Subcutaneous abdominal adipose tissue (tissue), 5 donors: ENCODE measurements at regions not wholly inside any gene's neighbourhood (a gene's known extent, or its start where the extent isn't known, plus 50 kb on each side); places are given as distances from the start of the nearest gene placed in this dataset.
"Not testable (repeated sequence)": the region's sequence is repeated elsewhere in the genome, so short reads cannot be mapped to it uniquely, and the experiment has no call there.

Experiments used
- H3K27ac ChIP-seq: one replicate; pipeline ENCODE4 v1.7.0; 2013; ENCODE audit warnings: low read depth, mild to moderate bottlenecking, inconsistent platforms, low read length, moderate library complexity
- H3K27me3 ChIP-seq, 5 donors: one replicate each; pipeline ENCODE4 v1.7.0; 2013; ENCODE audit warnings: low read length in 5 of 5, inconsistent platforms in 1 of 5; ENCODE audit not compliant: control insufficient read depth in 5 of 5, insufficient read depth in 4 of 5
- H3K36me3 ChIP-seq, 5 donors: one replicate each; pipeline ENCODE4 v1.7.0; 2013; ENCODE audit warnings: low read length in 5 of 5; ENCODE audit not compliant: control insufficient read depth in 5 of 5, insufficient read depth in 5 of 5
- H3K4me1 ChIP-seq, 5 donors: one replicate each; pipeline ENCODE4 v1.7.0; 2013; ENCODE audit warnings: low read length in 5 of 5, mild to moderate bottlenecking in 3 of 5, moderate library complexity in 1 of 5; ENCODE audit not compliant: control insufficient read depth in 5 of 5, insufficient read depth in 5 of 5
- H3K4me3 ChIP-seq, 5 donors: one replicate each; pipeline ENCODE4 v1.7.0; 2013; ENCODE audit warnings: low read length in 5 of 5, low read depth in 1 of 5
- H3K9ac ChIP-seq, 5 donors: one replicate each; pipeline ENCODE4 v1.7.0; 2013; ENCODE audit warnings: low read length in 5 of 5, mild to moderate bottlenecking in 4 of 5, moderate library complexity in 3 of 5
- H3K9me3 ChIP-seq, 5 donors: one replicate each; pipeline ENCODE4 v1.7.0; 2013; ENCODE audit warnings: low read length in 5 of 5; ENCODE audit not compliant: control insufficient read depth in 5 of 5
- donor health status: healthy.
- donor health status: healthy.
- donor health status: healthy.
- donor health status: healthy.
- donor health status: healthy.

- no peak overlapping the region for H3K4me3 ChIP-seq
- no peaks in the 10 kb centered on the region for H3K9me3 ChIP-seq
- no peak overlapping the region for H3K27ac ChIP-seq
- no peaks in the 10 kb centered on the region for H3K36me3 ChIP-seq
- H3K27me3 ChIP-seq: no peaks in the 10 kb centered on the region
- no peaks in the 10 kb centered on the region for H3K4me1 ChIP-seq
- H3K9ac ChIP-seq: no peak overlapping the region
Observed at GRCh38 chr1:238466459-238466858, 575.7 kb upstream of the ZP4 start.

- Histone ChIP-seq H3K9me3 (no peaks in the 10 kb centered on the region), H3K27me3 (no peaks in the 10 kb centered on the region), H3K36me3 (no peaks in the 10 kb centered on the region), H3K4me1 (no peaks in the 10 kb centered on the region), H3K27ac (no peak overlapping the region), H3K9ac (no peak overlapping the region), H3K4me3 (no peak overlapping the region)
Observed at GRCh38 chr1:238465449-238465848, 574.7 kb upstream of the ZP4 start.

DNA sequence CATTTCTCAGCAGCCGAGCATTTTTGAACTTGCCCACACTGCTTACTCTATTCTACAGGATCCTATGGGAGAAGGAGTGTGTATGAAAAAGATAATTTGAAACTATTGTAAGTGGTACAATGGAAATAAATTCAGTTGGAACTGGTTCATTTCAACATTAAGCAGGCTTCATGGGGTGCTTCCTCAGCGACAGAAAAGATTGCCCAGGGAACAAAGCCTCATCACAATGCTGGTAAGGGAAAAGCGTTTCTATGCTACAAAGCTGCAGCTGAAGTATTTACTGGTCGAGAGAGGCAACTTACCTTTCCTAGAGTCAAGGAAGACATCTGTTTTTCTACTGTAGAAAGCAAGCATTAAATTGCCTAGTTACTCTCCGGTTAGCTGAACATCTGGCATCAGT is 568.2 kb upstream of the ZP4 start:
- Histone ChIP-seq H3K27me3 (no peaks in the 10 kb centered on the region), H3K4me1 (no peaks in the 10 kb centered on the region), H3K9me3 (no peaks in the 10 kb centered on the region), H3K9ac (no peak overlapping the region), H3K27ac (no peak overlapping the region), H3K4me3 (no peak overlapping the region), H3K36me3 (no peaks in the 10 kb centered on the region)

GRCh38 chr1:238457610-238458009 is 566.9 kb upstream of the ZP4 start:
- no peaks in the 10 kb centered on the region for H3K4me1 ChIP-seq
- H3K27me3 ChIP-seq: no peaks in the 10 kb centered on the region
- no peak overlapping the region for H3K4me3 ChIP-seq
- H3K27ac ChIP-seq: no peak overlapping the region
- no peaks in the 10 kb centered on the region for H3K36me3 ChIP-seq
- H3K9ac ChIP-seq: no peak overlapping the region
- H3K9me3 ChIP-seq: no peaks in the 10 kb centered on the region

DNA sequence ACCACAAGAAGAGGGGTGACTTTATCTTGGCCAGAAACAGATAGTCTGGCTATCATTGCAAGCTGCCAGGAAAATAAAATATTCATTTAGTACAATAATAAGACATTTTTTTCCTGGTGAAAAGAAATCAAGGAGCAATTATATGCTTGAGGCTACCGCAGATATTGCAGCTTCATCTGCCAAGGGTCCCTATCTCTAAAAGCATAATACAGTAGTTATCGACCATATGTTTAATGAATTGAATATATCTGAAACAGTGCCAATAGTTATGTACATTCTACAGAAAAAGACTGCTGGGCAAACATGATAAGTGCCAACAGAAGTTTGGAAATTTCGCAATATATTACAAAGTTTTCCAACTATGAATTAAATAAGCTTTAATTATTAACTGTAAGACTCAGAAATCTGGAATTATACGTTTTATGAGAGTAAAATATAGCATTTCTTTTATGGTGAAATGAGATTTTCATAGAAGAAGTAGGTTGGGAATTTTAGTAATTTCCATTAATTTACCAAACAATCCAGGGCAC is 561.1 kb upstream of the ZP4 start:
- no peaks in the 10 kb centered on the region for H3K9me3 ChIP-seq
- H3K27me3 ChIP-seq: no peaks in the 10 kb centered on the region
- no peaks in the 10 kb centered on the region for H3K4me1 ChIP-seq
- no peak overlapping the region for H3K27ac ChIP-seq
- no peaks in the 10 kb centered on the region for H3K36me3 ChIP-seq
- H3K9ac ChIP-seq: no peak overlapping the region
- no peak overlapping the region for H3K4me3 ChIP-seq

DNA sequence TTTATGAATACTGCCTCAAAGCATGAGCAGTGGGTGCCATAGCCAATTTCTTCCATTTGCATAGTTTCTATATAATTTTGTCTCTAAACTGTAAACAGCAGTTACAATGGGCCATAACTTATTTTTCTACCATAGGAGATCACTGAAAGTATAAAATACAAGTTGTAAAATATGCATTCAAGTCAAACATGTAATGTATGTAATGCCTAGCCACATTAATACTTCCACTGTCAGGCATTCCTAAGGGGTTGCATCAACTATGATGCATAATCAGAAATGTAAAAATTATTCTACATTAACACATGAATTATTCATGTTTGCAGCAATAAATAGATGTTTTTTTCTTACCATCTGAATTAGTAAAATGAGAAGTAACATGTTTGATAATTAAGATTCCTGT is 560.3 kb upstream of the ZP4 start:
- H3K9ac ChIP-seq: no peak overlapping the region
- H3K27me3 ChIP-seq: no peaks in the 10 kb centered on the region
- H3K36me3 ChIP-seq: no peaks in the 10 kb centered on the region
- no peaks in the 10 kb centered on the region for H3K9me3 ChIP-seq
- H3K4me1 ChIP-seq: no peaks in the 10 kb centered on the region
- no peak overlapping the region for H3K27ac ChIP-seq
- H3K4me3 ChIP-seq: no peak overlapping the region

GRCh38 chr1:238443687-238444086 is 553.0 kb upstream of the ZP4 start:
- no peaks in the 10 kb centered on the region for H3K4me1 ChIP-seq
- H3K9me3 ChIP-seq: peaks cover 0 to 4% (median 2%) of the 10 kb centered on the region in 5 donors
- no peaks in the 10 kb centered on the region for H3K27me3 ChIP-seq
- H3K27ac ChIP-seq: no peak overlapping the region
- H3K9ac ChIP-seq: no peak overlapping the region
- no peaks in the 10 kb centered on the region for H3K36me3 ChIP-seq
- H3K4me3 ChIP-seq: no peak overlapping the region

GRCh38 chr1:238439511-238439910 is 548.8 kb upstream of the ZP4 start:
- no peak overlapping the region for H3K27ac ChIP-seq
- no peaks in the 10 kb centered on the region for H3K4me1 ChIP-seq
- H3K9me3 ChIP-seq: peaks cover 0 to 4% (median 0%) of the 10 kb centered on the region in 5 donors
- no peaks in the 10 kb centered on the region for H3K27me3 ChIP-seq
- H3K4me3 ChIP-seq: no peak overlapping the region
- no peaks in the 10 kb centered on the region for H3K36me3 ChIP-seq
- no peak overlapping the region for H3K9ac ChIP-seq

DNA sequence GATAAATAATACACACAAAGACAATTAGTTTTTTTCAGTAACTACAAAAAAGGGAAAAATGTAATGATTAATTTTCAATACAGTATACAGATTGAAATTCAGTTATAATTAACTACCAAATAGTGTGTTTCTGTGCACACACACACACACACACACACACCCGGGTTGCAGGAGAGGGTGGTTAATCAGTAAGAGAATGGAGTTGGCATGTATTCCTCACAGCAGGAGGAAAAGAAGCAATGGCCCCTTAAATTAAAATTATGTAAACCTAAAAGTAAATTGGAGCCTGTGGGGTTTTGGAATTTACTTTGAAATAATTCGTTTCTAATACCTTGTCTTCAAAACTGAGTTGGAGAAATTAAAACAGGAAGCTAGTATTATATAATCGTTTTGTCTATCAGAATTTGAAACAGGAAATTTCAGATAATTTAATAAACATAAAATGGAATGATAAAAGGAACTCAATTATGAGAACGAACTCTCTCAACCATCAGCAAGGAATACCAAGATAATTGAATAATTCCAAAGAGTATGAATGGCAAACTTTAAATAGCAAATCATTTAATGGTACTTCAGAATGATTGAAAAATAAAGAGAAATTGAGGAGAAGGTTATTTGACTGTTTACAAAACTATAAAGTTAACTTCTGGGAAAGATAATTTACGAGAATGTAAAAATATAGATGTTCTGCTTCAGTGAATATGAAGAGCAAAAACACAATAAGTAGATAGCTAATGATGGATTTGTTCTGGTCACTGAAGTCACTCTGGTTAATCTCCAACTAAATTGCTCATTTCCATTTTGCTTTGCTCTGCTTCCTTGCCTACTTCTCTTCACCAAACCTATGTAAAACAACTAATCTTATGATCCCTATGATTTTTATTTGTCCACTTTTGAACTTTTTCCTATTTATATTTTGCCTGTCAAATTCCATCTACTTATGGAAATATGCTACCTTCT is 547.9 kb upstream of the ZP4 start:
- no peaks in the 10 kb centered on the region for H3K4me1 ChIP-seq
- H3K36me3 ChIP-seq: no peaks in the 10 kb centered on the region
- H3K9me3 ChIP-seq: peaks cover 0 to 4% (median 0%) of the 10 kb centered on the region in 5 donors
- H3K4me3 ChIP-seq: no peak overlapping the region
- H3K9ac ChIP-seq: no peak overlapping the region
- H3K27me3 ChIP-seq: no peaks in the 10 kb centered on the region
- H3K27ac ChIP-seq: no peak overlapping the region

DNA sequence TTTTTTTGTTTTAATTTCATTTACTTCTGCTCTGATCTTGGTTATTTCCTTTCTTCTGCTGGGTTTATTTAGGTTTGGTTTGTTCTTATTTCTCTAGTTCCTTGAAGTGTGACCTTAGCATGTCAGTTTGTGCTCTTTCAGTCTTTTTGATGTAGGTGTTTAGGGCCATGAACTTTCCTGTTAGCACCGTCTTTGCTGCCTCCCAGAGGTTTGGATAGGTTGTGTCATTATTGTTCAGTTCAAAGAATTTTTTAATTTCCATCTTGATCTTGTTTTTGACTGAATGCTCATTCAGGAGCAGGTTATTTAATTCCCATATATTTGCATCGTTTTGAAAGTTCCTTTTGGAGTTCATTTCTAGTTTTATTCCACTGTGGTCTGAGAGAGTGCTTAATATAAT is 539.0 kb upstream of the ZP4 start:
- H3K9ac ChIP-seq, H3K27ac ChIP-seq, H3K4me3 ChIP-seq, H3K27me3 ChIP-seq, H3K4me1 ChIP-seq, H3K9me3 ChIP-seq, H3K36me3 ChIP-seq: not testable (repeated sequence)
